ENCODE measurements at regions not wholly inside any gene's neighbourhood (a gene's known extent, or its start where the extent isn't known, plus 50 kb on each side); places are given as distances from the start of the nearest gene placed in this dataset.

- TF ChIP-seq EP300 (IDR thresholded peaks at IDR 0.05) = no peak
- TF ChIP-seq CTCF (IDR thresholded peaks at IDR 0.05) = no peak
- TF ChIP-seq POLR2A (IDR thresholded peaks at IDR 0.05) = no peak
- no peak for TF ChIP-seq POLR2AphosphoS5 (IDR thresholded peaks at IDR 0.05)
Observed at GRCh38 chr15:24819680-24820079, 135.1 kb upstream of the SNRPN start.

Measured in stomach (tissue), 4 donors.